Caco-2 (cell line): ENCODE measurements at regions not wholly inside any gene's neighbourhood (a gene's known extent, or its start where the extent isn't known, plus 50 kb on each side); places are given as distances from the start of the nearest gene placed in this dataset.

Experiments
- BruUV-seq: library from RNA; stranded (reverse); fragments of 400-500 nt; replicated peaks from 2 replicates; lab custom pipeline; 2021; lab: Mats Ljungman, UMichigan
- CTCF ChIA-PET: fragments of 300-600 bp; sonication (Branson Sonifier 250); formaldehyde crosslinking; loops from one replicate; lab custom pipeline; 2022; ENCODE audit warnings: antibody characterized with exemption; lab: Charles Lee
- POLR2A ChIA-PET: fragments of 300-600 bp; sonication (Branson Sonifier 250); formaldehyde crosslinking; loops from one replicate; lab custom pipeline; 2022; ENCODE audit warnings: antibody characterized with exemption; lab: Charles Lee
- DNase-seq, 2 experiments: peaks; one replicate each; pipeline versions ENCODE4 v3.0.0 to v3.0.0-alpha.2; 2020 to 2022
- H3K27me3 ChIP-seq: replicated peaks from 2 replicates; pipeline ENCODE4 v1.6.0; 2011; ENCODE audit warnings: low read length; ENCODE audit not compliant: control insufficient read depth, insufficient read depth
- H3K36me3 ChIP-seq: 2 replicates; pipeline ENCODE4 v1.5.1; 2011; ENCODE audit warnings: low read length; ENCODE audit not compliant: control insufficient read depth, insufficient read depth
- H3K4me1 ChIP-seq: fragments of 250-450 bp; sonication (Bioruptor Pico); 2 replicates; pipeline ENCODE4 v1.5.1; 2020; ENCODE audit warnings: mild to moderate bottlenecking
- H3K4me3 ChIP-seq: 2 replicates; pipeline ENCODE4 v1.5.1; 2011; ENCODE audit warnings: low read depth, mild to moderate bottlenecking, control low read depth, low read length
- H3K9me3 ChIP-seq: fragments of 250-450 bp; sonication (Bioruptor Pico); 2 replicates; pipeline ENCODE4 v1.5.1; 2020; ENCODE audit warnings: mild to moderate bottlenecking, moderate library complexity
- H3K27ac Mint-ChIP-seq: one replicate; pipeline ENCODE4 v1.8.0; 2022; ENCODE audit warnings: mixed read lengths; ENCODE audit not compliant: unreplicated experiment
- H3K27me3 Mint-ChIP-seq: one replicate; pipeline ENCODE4 v1.8.0; 2022; ENCODE audit warnings: mixed read lengths; ENCODE audit not compliant: insufficient read depth, unreplicated experiment
- H3K36me3 Mint-ChIP-seq: one replicate; pipeline ENCODE4 v1.8.0; 2022; ENCODE audit warnings: mild to moderate bottlenecking, mixed read lengths; ENCODE audit not compliant: insufficient read depth, unreplicated experiment
- H3K4me1 Mint-ChIP-seq: one replicate; pipeline ENCODE4 v1.8.0; 2022; ENCODE audit warnings: low read depth, mixed read lengths; ENCODE audit not compliant: unreplicated experiment
- H3K4me3 Mint-ChIP-seq: one replicate; pipeline ENCODE4 v1.8.0; 2022; ENCODE audit warnings: mild to moderate bottlenecking, moderate library complexity, mixed read lengths; ENCODE audit not compliant: unreplicated experiment
- H3K9me3 Mint-ChIP-seq: one replicate; pipeline ENCODE4 v1.8.0; 2022; ENCODE audit warnings: mixed read lengths; ENCODE audit not compliant: unreplicated experiment
- CTCF ChIP-seq, 2 experiments: fragments of 200-600 bp in 1 of 2; IDR thresholded peaks; 1 replicate in 1 of 2; 2 replicates in 1 of 2; pipeline versions ENCODE4 v1.5.1 to v1.8.0; 2011 to 2022; ENCODE audit warnings: antibody characterized with exemption in 1 of 2, control low read depth in 1 of 2, inconsistent platforms in 1 of 2, low read depth in 1 of 2, low read length in 1 of 2, mild to moderate bottlenecking in 1 of 2, moderate library complexity in 1 of 2; ENCODE audit not compliant: insufficient read depth in 1 of 2, severe bottlenecking in 1 of 2, unreplicated experiment in 1 of 2
- intact Hi-C: fragments of 100-400 bp; cut with micrococcal nuclease; formaldehyde crosslinking; loops from one replicate; pipeline ENCODE4 v1.10.0; 2022; ENCODE audit not compliant: unreplicated experiment

- DNase-seq: no peak
- ChIA-PET CTCF (no interaction called here), POLR2A (no interaction called here)
- intact Hi-C loops: loop anchor here (5.0 kb wide), 1 partner anchor 36 kb away; no protein-coding TSS in a partner anchor
- no peak overlapping the region for H3K27ac Mint-ChIP-seq
- no peaks in the 10 kb centered on the region for H3K36me3 Mint-ChIP-seq
- Histone ChIP-seq H3K27me3 (no peaks in the 10 kb centered on the region), H3K4me1 (no peaks in the 10 kb centered on the region), H3K9me3 (no peaks in the 10 kb centered on the region), H3K36me3 (no peaks in the 10 kb centered on the region), H3K4me3 (no peak overlapping the region)
- peaks cover 8% of the 10 kb centered on the region for H3K9me3 Mint-ChIP-seq
- BruUV-seq: no TSS peak
- no peak for TF ChIP-seq CTCF (IDR thresholded peaks at IDR 0.05; ENCODE audit: insufficient read depth in 1 of 2, low read depth in 1 of 2, low read length in 1 of 2, severe bottlenecking in 1 of 2, unreplicated experiment in 1 of 2)
- H3K4me3 Mint-ChIP-seq: no peak overlapping the region
- peaks cover 8% of the 10 kb centered on the region for H3K4me1 Mint-ChIP-seq
- no peaks in the 10 kb centered on the region for H3K27me3 Mint-ChIP-seq
These were observed 117.8 kb downstream of the TES start for GRCh38 chr7:116328161-116328560.

GRCh38 chr7:116329686-116330503 lies 119.6 kb downstream of the TES start:
- Mint-ChIP-seq H3K27ac (no peak overlapping the region), H3K27me3 (no peaks in the 10 kb centered on the region), H3K9me3 (peaks cover 1% of the 10 kb centered on the region), H3K4me1 (peaks cover 8% of the 10 kb centered on the region), H3K4me3 (no peak overlapping the region), H3K36me3 (no peaks in the 10 kb centered on the region)
- ChIA-PET CTCF (no interaction called here), POLR2A (no interaction called here)
- Histone ChIP-seq H3K36me3 (no peaks in the 10 kb centered on the region), H3K4me1 (no peaks in the 10 kb centered on the region), H3K4me3 (no peak overlapping the region), H3K27me3 (no peaks in the 10 kb centered on the region), H3K9me3 (no peaks in the 10 kb centered on the region)
- TF ChIP-seq CTCF (IDR thresholded peaks at IDR 0.05; ENCODE audit: insufficient read depth in 1 of 2, low read depth in 1 of 2, low read length in 1 of 2, severe bottlenecking in 1 of 2, unreplicated experiment in 1 of 2): no peak
- BruUV-seq: no TSS peak
- intact Hi-C loops: loop anchor here (5.0 kb wide), 2 partner anchors 38 to 1473 kb away; no protein-coding TSS in a partner anchor
- no peak for DNase-seq

GRCh38 chr7:116331020-116331419 lies 120.7 kb downstream of the TES start:
- POLR2A ChIA-PET: no interaction called here
- H3K4me3 Mint-ChIP-seq: no peak overlapping the region
- H3K27me3 Mint-ChIP-seq: no peaks in the 10 kb centered on the region
- H3K27ac Mint-ChIP-seq: no peak overlapping the region
- no peaks in the 10 kb centered on the region for H3K27me3 ChIP-seq
- peaks cover 5% of the 10 kb centered on the region for H3K4me1 Mint-ChIP-seq
- no peaks in the 10 kb centered on the region for H3K9me3 ChIP-seq
- no peaks in the 10 kb centered on the region for H3K4me1 ChIP-seq
- CTCF ChIA-PET: no interaction called here
- no peak overlapping the region for H3K4me3 ChIP-seq
- no peaks in the 10 kb centered on the region for H3K36me3 ChIP-seq
- H3K9me3 Mint-ChIP-seq: no peaks in the 10 kb centered on the region
- intact Hi-C loops: loop anchor here (5.0 kb wide), 1 partner anchor 1474 kb away; no protein-coding TSS in a partner anchor
- no peak for DNase-seq
- no peaks in the 10 kb centered on the region for H3K36me3 Mint-ChIP-seq
- no peak for TF ChIP-seq CTCF (IDR thresholded peaks at IDR 0.05; ENCODE audit: insufficient read depth in 1 of 2, low read depth in 1 of 2, low read length in 1 of 2, severe bottlenecking in 1 of 2, unreplicated experiment in 1 of 2)
- no TSS peak for BruUV-seq
